Activated T-cell treated with anti-CD3 and anti-CD28 coated beads, Interleukin-2, amount 50 U/mL, for 72 hours (primary cell): ENCODE measurements at regions not wholly inside any gene's neighbourhood (a gene's known extent, or its start where the extent isn't known, plus 50 kb on each side); places are given as distances from the start of the nearest gene placed in this dataset.

ENCODE experiments used
- ATAC-seq, 2 donors: fragments of 150-1000 bp; cut with Tn5 transposase; replicated peaks in 1 of 2; 2 replicates each; pipeline ENCODE4 v1.10.0; 2021; ENCODE audit warnings: moderate library complexity in 2 of 2, mild to moderate bottlenecking in 1 of 2
- DNase-seq, 2 donors: peaks; one replicate each; pipeline ENCODE4 v3.0.0; 2021 to 2022; ENCODE audit warnings: mixed read lengths in 1 of 2
- H3K27ac Mint-ChIP-seq: one replicate; pipeline ENCODE4 v1.8.0; 2022; ENCODE audit warnings: mild to moderate bottlenecking, moderate library complexity, mixed read lengths
- H3K27me3 Mint-ChIP-seq: one replicate; pipeline ENCODE4 v1.8.0; 2022; ENCODE audit warnings: low read depth, mixed read lengths
- H3K36me3 Mint-ChIP-seq, 2 donors: one replicate each; pipeline ENCODE4 v1.8.0; 2022; ENCODE audit warnings: mixed read lengths in 2 of 2, mild to moderate bottlenecking in 1 of 2; ENCODE audit not compliant: insufficient read depth in 2 of 2
- H3K4me1 Mint-ChIP-seq: one replicate; pipeline ENCODE4 v1.8.0; 2022; ENCODE audit warnings: low read depth, mixed read lengths
- H3K4me3 Mint-ChIP-seq, 2 donors: one replicate each; pipeline ENCODE4 v1.8.0; 2022; ENCODE audit warnings: mild to moderate bottlenecking in 2 of 2, mixed read lengths in 2 of 2, moderate library complexity in 2 of 2
- H3K9me3 Mint-ChIP-seq, 2 donors: one replicate each; pipeline ENCODE4 v1.8.0; 2022; ENCODE audit warnings: mixed read lengths in 2 of 2

DNA sequence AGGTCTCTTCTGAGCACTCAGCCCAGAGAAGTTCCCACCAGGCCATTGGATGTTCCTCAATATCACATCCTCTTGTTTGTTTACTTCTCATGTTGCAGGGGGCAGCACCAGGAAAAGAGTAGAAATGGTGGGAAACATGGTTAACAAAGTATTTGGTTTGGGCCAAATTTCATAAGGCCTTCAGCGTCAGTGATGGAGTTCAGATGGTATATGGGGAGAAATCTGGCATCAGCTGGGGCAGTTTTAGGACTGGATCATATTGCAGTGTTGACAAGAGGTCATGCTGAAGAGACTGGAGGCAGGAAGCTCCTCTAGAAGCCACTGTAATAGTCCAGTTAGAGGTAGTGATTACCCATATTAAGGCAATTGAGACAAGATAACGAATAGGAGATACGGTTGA is 200.0 kb downstream of the WDR11 start:
- H3K4me1 Mint-ChIP-seq = no peaks in the 10 kb centered on the region
- peaks cover 2 to 5% of the 10 kb centered on the region in 2 donors for H3K9me3 Mint-ChIP-seq
- no peaks in the 10 kb centered on the region for H3K27me3 Mint-ChIP-seq
- H3K4me3 Mint-ChIP-seq = no peak overlapping the region
- DNase-seq = no peak
- ATAC-seq = no peak
- H3K27ac Mint-ChIP-seq = no peak overlapping the region
- H3K36me3 Mint-ChIP-seq = no peaks in the 10 kb centered on the region

DNA sequence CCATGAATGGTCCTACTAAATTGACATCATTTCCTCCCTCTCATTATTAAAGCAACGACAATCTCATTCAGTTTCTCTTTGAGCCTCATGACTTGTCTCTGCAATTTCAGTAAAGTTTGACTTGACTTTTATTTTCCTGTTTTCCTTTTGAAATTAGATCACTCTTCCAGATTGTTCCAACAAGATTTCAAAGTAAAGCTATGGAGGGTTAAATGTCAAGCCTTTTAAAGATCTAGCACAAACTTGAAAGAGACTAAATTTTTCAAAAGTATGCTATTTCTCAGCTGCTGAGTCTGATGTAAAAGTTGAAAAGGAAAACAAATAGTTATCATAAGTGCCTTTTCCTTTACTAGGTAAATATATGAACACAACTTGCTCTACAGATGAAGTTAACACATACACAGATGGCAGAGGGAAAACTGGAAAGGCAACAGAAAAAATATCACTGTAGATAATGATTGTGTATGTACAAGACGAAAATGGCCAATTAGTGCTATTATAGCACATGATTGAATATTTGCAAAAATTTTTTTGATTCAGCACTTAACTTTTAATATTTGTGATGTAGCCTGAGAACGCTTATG is 200.6 kb downstream of the WDR11 start:
- Mint-ChIP-seq H3K36me3 (no peaks in the 10 kb centered on the region), H3K4me3 (no peak overlapping the region), H3K27ac (no peak overlapping the region), H3K27me3 (no peaks in the 10 kb centered on the region), H3K9me3 (peaks cover 2 to 5% of the 10 kb centered on the region in 2 donors), H3K4me1 (no peaks in the 10 kb centered on the region)
- no peak for DNase-seq
- no peak for ATAC-seq

DNA sequence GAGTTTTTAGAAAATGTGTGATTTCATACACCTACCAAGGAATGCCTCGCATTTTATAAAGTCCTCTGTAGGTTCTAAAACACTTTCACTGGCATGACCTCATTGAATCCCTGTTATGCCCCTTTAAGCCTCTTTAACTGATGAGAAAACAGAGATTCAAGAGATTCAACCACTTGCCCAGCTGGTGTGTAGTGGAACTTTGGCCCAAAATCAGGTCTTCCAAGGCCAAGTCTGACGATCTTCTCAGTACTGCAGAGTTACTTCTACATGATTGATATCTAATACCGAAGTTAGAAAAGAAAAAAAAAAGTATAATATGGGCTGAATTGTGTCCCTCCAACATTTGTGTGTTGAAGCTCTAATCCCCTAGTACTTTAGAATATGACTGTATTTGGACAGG is 202.0 kb downstream of the WDR11 start:
- ATAC-seq (no peak), DNase-seq (no peak)
- Mint-ChIP-seq H3K4me1 (no peaks in the 10 kb centered on the region), H3K4me3 (no peak overlapping the region), H3K27me3 (no peaks in the 10 kb centered on the region), H3K27ac (no peak overlapping the region), H3K36me3 (no peaks in the 10 kb centered on the region), H3K9me3 (peaks cover 2 to 5% of the 10 kb centered on the region in 2 donors)

DNA sequence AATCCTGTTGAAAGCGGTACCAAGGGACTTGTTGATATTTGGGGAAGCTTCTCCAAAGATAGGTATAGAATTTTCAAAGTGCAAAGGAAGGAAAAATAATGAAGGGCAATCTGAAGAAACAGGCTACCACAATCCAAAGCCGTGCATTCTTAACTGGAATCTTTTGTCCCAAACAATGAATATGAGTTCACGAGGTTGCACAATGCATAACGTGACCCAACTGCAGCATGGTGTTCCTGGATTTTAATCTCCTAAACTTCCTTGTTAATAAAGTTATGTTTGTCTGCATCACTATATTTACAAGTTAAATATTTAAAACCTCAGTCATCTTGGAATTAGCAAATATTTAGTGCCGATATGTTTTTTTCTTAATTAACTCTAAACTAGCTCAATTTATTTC is 203.7 kb downstream of the WDR11 start:
- Mint-ChIP-seq H3K27me3 (no peaks in the 10 kb centered on the region), H3K27ac (no peak overlapping the region), H3K4me3 (no peak overlapping the region), H3K36me3 (no peaks in the 10 kb centered on the region), H3K4me1 (no peaks in the 10 kb centered on the region), H3K9me3 (peaks cover 2 to 5% of the 10 kb centered on the region in 2 donors)
- no peak for ATAC-seq
- DNase-seq = no peak

DNA sequence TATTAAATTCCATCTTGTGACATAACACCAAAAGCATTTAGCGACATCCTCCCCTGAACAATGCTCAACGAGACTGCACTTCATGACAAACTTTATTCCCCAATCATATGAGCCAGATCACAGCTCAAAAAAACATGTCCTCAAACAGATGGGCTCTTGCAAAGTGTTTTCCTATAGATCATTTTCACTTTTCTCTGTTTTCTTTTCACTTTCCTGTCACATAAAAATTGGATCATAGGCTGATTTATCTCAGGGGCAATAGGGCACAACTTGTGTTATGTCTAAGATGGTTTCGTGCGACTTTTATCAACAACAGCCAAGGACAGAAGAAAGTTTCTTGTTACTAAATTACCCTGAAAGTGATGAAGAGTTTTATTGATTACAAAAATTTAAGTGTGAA is 206.1 kb downstream of the WDR11 start:
- Mint-ChIP-seq H3K27ac (no peak overlapping the region), H3K4me1 (no peaks in the 10 kb centered on the region), H3K4me3 (no peak overlapping the region), H3K27me3 (no peaks in the 10 kb centered on the region), H3K9me3 (no peaks in the 10 kb centered on the region), H3K36me3 (no peaks in the 10 kb centered on the region)
- ATAC-seq (no peak), DNase-seq (no peak)

DNA sequence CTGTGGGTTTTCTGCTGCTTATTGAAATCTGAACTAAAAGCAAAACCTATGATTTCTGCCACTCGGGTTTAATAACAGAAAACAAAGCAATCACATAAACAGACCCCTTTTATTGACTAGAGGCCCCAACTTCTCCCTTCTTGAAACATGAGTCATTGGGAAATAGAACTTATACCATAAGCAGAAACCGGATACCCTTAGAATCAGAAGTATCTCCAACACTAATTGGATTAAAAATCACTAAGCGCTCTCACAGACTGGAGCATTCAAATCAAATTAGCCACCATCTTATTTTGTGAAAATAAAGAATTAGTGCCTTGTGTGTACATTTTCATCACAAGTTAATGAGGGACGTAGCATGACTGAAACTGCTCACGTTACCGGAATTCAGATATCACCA is 206.9 kb downstream of the WDR11 start:
- Mint-ChIP-seq H3K4me3 (no peak overlapping the region), H3K4me1 (no peaks in the 10 kb centered on the region), H3K27ac (no peak overlapping the region), H3K27me3 (no peaks in the 10 kb centered on the region), H3K36me3 (no peaks in the 10 kb centered on the region), H3K9me3 (no peaks in the 10 kb centered on the region)
- DNase-seq (no peak), ATAC-seq (no peak)

DNA sequence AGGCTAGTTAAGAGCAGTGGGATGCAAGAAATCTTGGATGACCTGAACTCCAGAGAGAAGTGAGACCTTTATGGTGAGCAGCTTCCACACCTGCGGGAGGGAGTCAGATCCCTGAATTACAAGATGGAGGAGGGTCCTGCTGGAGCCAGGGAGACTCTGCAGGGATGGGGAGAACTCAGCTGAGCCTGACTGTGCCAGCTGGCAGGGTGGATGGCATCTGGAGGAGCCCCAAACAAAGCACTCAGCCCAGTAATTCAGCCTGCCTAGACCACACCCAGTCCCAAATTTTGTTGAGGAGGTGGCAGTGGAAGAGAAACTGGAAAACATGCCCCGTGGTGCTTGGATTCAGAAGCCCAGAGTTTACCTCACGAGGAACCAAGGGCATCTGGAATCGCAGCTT is 208.2 kb downstream of the WDR11 start:
- no peak for DNase-seq
- no peaks in the 10 kb centered on the region for H3K9me3 Mint-ChIP-seq
- ATAC-seq = no peak
- H3K4me1 Mint-ChIP-seq = no peaks in the 10 kb centered on the region
- H3K4me3 Mint-ChIP-seq = no peak overlapping the region
- H3K27ac Mint-ChIP-seq = no peak overlapping the region
- no peaks in the 10 kb centered on the region for H3K27me3 Mint-ChIP-seq
- no peaks in the 10 kb centered on the region for H3K36me3 Mint-ChIP-seq

DNA sequence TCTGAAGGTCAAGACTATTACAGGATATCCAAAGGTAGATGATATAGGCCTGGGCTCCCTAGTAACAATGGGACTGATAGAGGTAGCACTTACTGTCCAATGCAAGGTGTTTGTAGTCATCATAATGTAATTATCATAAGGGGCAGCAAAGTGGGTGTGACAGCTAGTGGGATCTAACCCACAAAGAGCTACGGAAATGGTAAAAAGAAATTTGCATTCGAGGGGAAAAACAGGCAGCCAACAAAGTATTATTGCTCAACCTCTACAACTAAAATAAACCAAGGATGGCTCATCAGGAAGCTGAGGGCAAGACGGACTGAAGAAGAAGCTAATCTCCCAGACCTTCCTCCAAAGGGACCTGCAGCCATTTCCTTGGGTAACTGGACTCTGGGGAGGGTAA is 211.0 kb downstream of the WDR11 start:
- Mint-ChIP-seq H3K27ac (no peak overlapping the region), H3K4me1 (no peaks in the 10 kb centered on the region), H3K27me3 (no peaks in the 10 kb centered on the region), H3K9me3 (no peaks in the 10 kb centered on the region), H3K4me3 (no peak overlapping the region), H3K36me3 (no peaks in the 10 kb centered on the region)
- DNase-seq (no peak), ATAC-seq (no peak)

DNA sequence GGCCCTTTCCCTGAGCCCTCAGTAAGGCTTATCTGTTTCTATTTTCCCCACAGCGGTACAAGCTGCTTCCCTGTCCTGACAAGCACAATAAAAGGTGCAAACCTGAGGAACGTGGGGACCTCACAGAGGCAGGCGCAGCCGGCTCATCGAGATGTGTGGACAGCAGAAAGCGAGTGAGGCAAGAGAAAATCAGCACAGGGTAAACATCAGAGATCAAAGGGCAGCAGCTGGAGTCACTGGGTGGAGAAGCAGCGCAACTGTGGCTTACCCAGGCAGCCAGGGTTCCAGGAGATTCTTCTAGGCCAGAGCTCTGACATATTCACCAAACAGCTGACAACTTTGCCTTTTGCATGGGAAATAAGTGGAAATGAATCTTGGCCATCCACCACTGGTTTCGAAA is 212.6 kb downstream of the WDR11 start:
- Mint-ChIP-seq H3K27me3 (no peaks in the 10 kb centered on the region), H3K27ac (no peak overlapping the region), H3K4me3 (no peak overlapping the region), H3K4me1 (no peaks in the 10 kb centered on the region), H3K9me3 (peaks cover 0 to 2% of the 10 kb centered on the region in 2 donors), H3K36me3 (peaks cover 0 to 1% of the 10 kb centered on the region in 2 donors)
- no peak for ATAC-seq
- DNase-seq = no peak

DNA sequence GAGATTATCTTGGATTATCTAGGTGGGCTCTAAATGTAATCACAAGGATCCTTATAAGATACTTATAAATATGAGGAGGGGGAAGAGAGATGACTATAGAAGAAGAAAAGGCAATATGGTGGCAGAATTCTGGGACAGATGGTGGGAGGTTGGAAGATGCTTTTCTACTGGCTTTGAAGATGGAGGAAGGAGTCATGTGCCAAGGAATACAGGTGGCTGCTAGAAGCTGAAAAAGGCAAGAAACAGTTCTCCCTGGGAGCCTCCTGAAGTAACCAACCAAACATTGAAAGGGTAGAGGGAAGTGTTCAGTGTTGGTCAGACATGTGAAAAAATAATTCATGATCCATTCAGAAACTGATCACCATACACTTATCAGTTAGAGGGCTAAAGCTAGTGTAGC is 213.3 kb downstream of the WDR11 start:
- Mint-ChIP-seq H3K4me1 (no peaks in the 10 kb centered on the region), H3K9me3 (peaks cover 0 to 2% of the 10 kb centered on the region in 2 donors), H3K36me3 (peaks cover 0 to 1% of the 10 kb centered on the region in 2 donors), H3K27ac (no peak overlapping the region), H3K4me3 (no peak overlapping the region), H3K27me3 (no peaks in the 10 kb centered on the region)
- no peak for ATAC-seq
- no peak for DNase-seq

DNA sequence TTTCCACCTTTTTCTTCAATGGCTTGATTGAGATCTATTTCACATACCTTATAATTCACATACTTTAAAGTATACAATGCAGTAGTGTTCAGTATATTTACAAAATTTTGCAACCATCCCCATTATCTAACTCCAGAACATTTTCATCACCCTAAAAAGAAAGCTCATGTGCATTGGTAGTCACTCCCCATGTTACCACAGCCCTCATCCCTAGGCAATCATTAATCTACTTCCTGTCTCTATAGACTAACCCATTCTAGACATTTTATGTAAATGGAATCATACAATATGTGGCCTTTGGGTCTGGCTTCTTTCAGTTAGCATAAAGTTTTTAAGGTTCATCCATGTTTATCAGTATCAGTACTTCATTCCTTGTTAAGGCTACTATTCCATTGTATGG is 214.2 kb downstream of the WDR11 start:
- H3K27me3 Mint-ChIP-seq = no peaks in the 10 kb centered on the region
- peaks cover 0 to 2% of the 10 kb centered on the region in 2 donors for H3K9me3 Mint-ChIP-seq
- DNase-seq (no peak), ATAC-seq (no peak)
- no peak overlapping the region for H3K4me3 Mint-ChIP-seq
- H3K4me1 Mint-ChIP-seq = no peaks in the 10 kb centered on the region
- H3K27ac Mint-ChIP-seq = no peak overlapping the region
- H3K36me3 Mint-ChIP-seq = peaks cover 0 to 1% of the 10 kb centered on the region in 2 donors

DNA sequence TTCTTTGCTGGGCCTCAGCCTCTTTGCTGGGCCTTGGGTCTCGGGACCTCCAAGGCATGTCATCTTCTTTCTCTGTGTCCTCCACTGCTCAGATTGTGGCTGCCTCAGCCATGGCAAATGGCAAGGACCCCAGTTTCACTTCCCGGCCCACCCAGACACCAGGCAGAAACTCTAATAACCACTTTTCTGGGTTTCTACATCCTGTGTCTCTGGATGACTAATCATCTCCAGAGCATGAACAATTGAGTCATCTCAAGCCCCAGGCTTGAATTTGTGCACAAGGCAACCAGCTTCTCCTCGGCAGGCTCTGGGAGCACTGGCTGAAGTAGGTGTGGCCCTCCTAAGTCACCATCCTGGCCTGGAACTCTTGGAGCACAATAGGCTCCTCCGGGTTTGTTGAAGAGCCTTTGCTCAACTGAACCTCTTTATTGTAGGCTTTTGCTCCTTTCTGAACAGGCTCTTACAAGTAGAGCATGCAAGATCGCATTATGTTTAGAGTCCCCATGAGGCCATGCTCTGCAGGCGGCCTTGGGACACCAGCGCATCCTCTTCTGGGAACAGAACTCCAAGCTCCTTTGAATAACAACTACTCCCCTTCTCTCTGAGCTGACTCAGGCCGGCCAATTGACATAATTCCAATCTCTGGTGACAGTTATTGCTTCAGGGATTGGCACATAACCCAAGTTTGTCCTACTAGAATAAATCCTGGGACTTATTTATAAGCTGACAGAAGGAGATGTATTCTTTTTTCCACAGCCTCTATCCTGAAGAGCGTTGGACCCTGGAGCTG is 218.1 kb downstream of the WDR11 start:
- DNase-seq (no peak), ATAC-seq (no peak)
- Mint-ChIP-seq H3K27me3 (no peaks in the 10 kb centered on the region), H3K9me3 (peaks cover 0 to 2% of the 10 kb centered on the region in 2 donors), H3K27ac (no peak overlapping the region), H3K4me1 (no peaks in the 10 kb centered on the region), H3K4me3 (no peak overlapping the region), H3K36me3 (peaks cover 0 to 1% of the 10 kb centered on the region in 2 donors)

DNA sequence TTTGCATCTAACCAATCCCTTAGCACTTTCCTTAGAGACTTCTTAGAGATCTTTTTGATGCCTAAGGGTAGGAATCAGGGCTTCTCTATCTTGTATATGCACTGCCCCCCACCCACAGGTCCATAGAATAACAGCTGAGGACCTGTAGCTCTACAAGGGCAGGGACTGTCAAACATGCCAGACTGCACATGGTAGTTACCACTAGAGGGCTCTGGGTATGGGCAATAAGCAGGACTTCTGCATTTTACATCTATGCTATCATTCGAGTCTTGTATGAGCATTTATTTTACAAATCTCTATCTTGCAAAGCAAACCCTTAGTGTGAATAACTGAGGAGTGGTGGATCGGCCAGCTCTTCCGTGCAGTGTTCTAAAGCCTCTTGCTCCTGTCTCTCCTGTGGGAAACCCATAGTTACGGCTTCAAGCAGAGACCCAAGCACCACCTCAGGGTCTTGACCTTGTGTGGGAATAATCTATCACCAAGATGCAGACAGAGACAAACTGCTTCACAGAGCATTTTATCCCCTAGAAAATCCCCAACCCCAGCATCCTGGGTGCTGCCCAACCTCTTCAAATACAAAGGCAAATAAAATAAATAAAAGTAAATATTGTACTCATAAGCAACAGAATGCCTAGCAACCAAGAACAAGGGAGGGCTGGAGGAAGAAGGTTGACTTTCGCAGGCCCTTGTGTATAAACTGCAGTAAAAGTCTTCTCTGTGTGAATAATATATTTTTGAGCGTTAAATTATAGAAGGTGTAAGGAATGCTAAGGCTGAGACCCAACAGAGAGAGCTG is 219.3 kb downstream of the WDR11 start:
- H3K27me3 Mint-ChIP-seq = no peaks in the 10 kb centered on the region
- ATAC-seq (no peak), DNase-seq (no peak)
- H3K4me1 Mint-ChIP-seq = no peaks in the 10 kb centered on the region
- H3K9me3 Mint-ChIP-seq = peaks cover 0 to 2% of the 10 kb centered on the region in 2 donors
- H3K4me3 Mint-ChIP-seq = no peak overlapping the region
- H3K36me3 Mint-ChIP-seq = peaks cover 0 to 1% of the 10 kb centered on the region in 2 donors
- H3K27ac Mint-ChIP-seq = no peak overlapping the region
